Fibroblast of the aortic adventitia (primary cell): ENCODE measurements at regions not wholly inside any gene's neighbourhood (a gene's known extent, or its start where the extent isn't known, plus 50 kb on each side); places are given as distances from the start of the nearest gene placed in this dataset.

Experiments
- DNase-seq: peaks from one replicate; pipeline ENCODE4 v3.0.0-alpha.2; 2010; ENCODE audit warnings: low read depth
- H3K4me3 ChIP-seq: 2 replicates; pipeline ENCODE4 v1.5.1; 2011; ENCODE audit warnings: low read depth, mild to moderate bottlenecking, control low read depth, low read length, moderate library complexity
- TF ChIP-seq, protein P1 (sequence below): IDR thresholded peaks from 2 replicates; pipeline ENCODE4 v1.5.1; 2011; ENCODE audit warnings: mild to moderate bottlenecking, low read length, control low read depth, inconsistent platforms; ENCODE audit not compliant: insufficient read depth

DNA sequence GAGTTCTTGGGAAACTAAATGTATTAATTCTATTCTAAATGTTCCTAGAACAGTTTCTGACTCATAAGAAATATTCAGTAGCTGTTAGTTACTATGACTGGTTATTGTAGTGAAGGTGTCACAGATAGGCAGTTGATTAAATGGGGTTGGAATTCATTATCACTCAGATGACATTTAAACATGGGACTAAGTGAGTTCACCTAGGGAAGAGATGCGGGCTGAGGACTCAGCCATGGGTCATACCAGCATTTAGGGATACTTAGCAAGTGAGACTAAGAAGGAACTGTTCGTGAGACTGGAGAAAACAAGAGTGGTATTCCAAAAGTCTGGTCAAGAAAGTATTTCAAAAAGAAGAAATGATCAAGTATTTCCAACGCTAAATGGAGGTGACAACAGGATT, 125.1 kb upstream of the ADGRL4 start:
- TF ChIP-seq, protein P1, sequence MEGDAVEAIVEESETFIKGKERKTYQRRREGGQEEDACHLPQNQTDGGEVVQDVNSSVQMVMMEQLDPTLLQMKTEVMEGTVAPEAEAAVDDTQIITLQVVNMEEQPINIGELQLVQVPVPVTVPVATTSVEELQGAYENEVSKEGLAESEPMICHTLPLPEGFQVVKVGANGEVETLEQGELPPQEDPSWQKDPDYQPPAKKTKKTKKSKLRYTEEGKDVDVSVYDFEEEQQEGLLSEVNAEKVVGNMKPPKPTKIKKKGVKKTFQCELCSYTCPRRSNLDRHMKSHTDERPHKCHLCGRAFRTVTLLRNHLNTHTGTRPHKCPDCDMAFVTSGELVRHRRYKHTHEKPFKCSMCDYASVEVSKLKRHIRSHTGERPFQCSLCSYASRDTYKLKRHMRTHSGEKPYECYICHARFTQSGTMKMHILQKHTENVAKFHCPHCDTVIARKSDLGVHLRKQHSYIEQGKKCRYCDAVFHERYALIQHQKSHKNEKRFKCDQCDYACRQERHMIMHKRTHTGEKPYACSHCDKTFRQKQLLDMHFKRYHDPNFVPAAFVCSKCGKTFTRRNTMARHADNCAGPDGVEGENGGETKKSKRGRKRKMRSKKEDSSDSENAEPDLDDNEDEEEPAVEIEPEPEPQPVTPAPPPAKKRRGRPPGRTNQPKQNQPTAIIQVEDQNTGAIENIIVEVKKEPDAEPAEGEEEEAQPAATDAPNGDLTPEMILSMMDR: no peak
- no peak overlapping the region for H3K4me3 ChIP-seq
- no peak for DNase-seq

DNA sequence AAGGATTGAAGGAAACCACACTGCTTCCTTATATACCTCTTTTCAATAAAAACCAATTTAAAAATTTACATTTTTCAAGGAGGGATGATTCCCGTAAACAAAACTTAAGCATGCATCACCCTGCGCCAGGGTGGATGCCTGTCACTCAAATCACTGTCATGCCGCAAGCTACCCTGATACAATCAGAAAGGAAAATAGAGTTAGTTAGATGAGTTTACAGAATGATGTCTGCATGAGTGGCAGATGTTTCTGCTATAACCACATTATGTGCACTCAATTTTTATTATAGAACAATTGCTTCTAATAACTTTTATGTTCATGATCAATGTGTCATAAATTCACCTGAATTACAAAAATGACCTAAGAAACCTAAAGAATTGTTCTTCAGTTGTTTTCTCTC, 123.4 kb upstream of the ADGRL4 start:
- H3K4me3 ChIP-seq: no peak overlapping the region
- DNase-seq: no peak
- TF ChIP-seq, protein P1: no peak

DNA sequence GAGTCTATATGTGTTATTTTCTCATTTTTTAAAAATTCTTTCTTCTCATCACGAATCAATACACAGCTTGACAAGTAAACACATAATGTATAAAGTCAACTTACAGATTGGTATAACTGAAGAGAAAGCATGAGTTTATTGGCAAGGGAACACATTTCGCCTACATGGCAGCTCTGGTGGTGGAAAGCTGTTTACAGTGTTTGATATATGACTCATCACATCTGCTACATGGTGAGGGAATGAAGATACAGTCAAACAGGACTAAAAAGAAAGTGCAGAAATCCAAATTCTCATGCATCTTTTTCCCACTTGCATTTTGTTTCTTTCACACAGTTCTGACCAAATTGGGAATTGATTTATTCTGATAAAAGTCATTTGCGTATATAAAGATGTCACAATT, 122.2 kb upstream of the ADGRL4 start:
- DNase-seq: peak; percentile 79
- H3K4me3 ChIP-seq: no peak overlapping the region
- TF ChIP-seq, protein P1: no peak

DNA sequence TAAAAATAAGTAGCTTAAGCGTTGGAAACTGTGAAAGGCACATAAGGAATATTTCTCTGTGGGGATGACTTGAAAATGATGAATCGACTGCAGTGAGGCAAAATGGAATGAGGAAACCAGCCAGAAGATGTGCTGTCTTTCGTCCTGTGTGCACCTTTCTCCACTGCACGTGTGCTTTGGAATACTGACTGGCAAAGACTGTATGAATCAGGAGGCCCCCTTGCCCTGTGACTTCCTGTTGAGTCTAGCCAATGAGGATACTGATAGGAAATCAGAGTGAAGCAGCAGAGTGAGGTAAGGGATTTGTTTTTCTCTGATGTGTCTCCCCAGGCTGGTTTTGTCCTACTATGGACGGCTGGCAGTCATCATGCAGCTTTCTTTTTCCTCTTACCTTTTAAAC, 118.2 kb upstream of the ADGRL4 start:
- no peak overlapping the region for H3K4me3 ChIP-seq
- TF ChIP-seq, protein P1: no peak
- no peak for DNase-seq

DNA sequence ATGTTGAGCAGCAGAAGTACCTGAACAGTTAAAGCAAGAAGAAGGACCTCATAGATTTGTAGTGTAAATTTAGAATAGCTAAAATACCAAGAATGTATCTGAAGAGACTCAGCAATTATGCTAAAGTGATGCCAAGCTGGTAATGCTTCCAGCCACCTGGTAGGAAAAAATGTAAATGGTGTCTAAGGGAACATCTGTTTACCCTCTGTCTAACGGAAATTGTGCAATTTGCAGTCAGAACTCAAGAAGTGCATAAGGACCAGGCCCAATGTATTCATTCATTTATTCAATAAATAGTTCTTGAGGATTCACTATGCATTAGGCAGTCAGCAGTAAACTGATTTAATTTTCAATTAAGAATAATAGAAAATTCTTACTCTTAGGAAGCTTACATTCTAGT, 116.0 kb upstream of the ADGRL4 start:
- TF ChIP-seq, protein P1: no peak

DNA sequence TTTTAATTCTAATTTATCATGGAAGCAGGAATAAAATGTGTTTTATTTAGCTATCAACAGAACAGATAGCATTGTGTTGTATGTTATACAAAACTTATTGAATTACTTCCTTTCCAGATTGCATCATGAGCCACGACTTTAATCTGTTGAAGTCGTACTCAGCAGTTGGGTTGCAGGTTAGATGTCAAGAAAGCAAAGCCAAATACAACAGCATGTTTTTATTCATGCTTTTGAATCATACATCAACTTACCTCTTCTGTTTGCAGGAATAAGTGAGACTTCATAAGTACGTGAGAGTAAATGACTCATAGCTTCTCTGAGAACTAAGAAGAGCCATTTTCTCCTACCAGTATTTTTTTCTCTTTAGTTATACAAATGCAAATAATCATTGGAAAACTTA, 110.8 kb upstream of the ADGRL4 start:
- TF ChIP-seq, protein P1: no peak
- peak; percentile 62 for DNase-seq
- no peak overlapping the region for H3K4me3 ChIP-seq

More for the DNA sequence above, 116.0 kb upstream of the ADGRL4 start:
- no peak overlapping the region for H3K4me3 ChIP-seq
- DNase-seq: no peak

DNA sequence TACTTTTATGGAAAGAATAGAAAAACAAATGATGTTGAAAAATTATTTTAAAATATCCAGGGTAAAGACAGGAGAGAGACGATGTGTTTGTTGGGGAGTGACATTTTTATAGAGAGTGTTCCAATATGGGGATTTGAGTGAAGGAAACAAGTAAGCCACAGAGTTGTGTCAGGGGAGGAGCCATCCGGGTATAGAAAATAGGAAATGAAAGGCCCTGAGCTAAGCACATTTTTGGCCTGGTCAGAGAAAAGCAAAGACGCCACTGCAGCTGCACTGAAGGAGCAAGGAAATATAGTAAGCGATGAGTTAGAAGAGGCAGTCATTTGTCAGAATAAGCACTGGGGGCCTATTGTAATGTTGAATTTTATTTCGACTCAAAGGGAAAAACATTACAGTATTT, 107.3 kb upstream of the ADGRL4 start:
- TF ChIP-seq, protein P1: no peak
- H3K4me3 ChIP-seq: no peak overlapping the region
- no peak for DNase-seq
